ENCODE measurements at regions not wholly inside any gene's neighbourhood (a gene's known extent, or its start where the extent isn't known, plus 50 kb on each side); places are given as distances from the start of the nearest gene placed in this dataset.
A peak's percentile ranks its signal among the peaks of the same experiment; 100 is the strongest.

GRCh38 chr4:100826808-100827548 is 309.2 kb upstream of the EMCN start:
- Mint-ChIP-seq H3K36me3 (ENCODE audit: low read depth) (no peaks in the 10 kb centered on the region), H3K9me3 (peaks cover 14% of the 10 kb centered on the region), H3K27me3 (no peaks in the 10 kb centered on the region), H3K4me1 (peaks cover 21% of the 10 kb centered on the region), H3K27ac (no peak overlapping the region), H3K4me3 (no peak overlapping the region)
- POLR2A ChIA-PET: no interaction called here
- CTCF ChIA-PET: no interaction called here
- no peak for DNase-seq

- Mint-ChIP-seq H3K4me3 (no peak overlapping the region), H3K27ac (no peak overlapping the region), H3K27me3 (no peaks in the 10 kb centered on the region), H3K36me3 (ENCODE audit: low read depth) (no peaks in the 10 kb centered on the region), H3K9me3 (peaks cover 14% of the 10 kb centered on the region), H3K4me1 (peaks cover 24% of the 10 kb centered on the region)
- CTCF ChIA-PET: no interaction called here
- no peak for DNase-seq
- POLR2A ChIA-PET: no interaction called here
Observed at GRCh38 chr4:100826067-100826466, 308.2 kb upstream of the EMCN start.

DNA sequence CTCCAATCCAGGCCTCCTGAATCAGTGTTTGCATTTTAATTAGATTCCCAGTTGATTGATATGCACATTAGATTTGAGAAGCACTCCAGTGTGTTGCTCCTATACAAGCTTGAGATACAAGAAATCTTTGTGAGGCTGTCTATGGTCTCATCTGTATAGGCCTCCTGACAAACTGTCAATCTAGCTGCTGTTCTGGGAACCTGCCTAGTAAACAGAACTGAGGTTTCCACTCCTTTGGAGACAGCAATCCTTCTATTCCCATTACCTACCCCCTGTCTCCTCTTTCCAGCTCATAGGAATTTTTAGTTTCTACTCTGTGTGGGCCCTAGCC is 306.1 kb upstream of the EMCN start:
- POLR2A ChIA-PET: no interaction called here
- H3K36me3 Mint-ChIP-seq (ENCODE audit: low read depth): no peaks in the 10 kb centered on the region
- H3K9me3 Mint-ChIP-seq: peaks cover 9% of the 10 kb centered on the region
- CTCF ChIA-PET: no interaction called here
- no peak for DNase-seq
- no peaks in the 10 kb centered on the region for H3K27me3 Mint-ChIP-seq
- H3K4me1 Mint-ChIP-seq: peaks cover 30% of the 10 kb centered on the region
- H3K27ac Mint-ChIP-seq: no peak overlapping the region
- no peak overlapping the region for H3K4me3 Mint-ChIP-seq

DNA sequence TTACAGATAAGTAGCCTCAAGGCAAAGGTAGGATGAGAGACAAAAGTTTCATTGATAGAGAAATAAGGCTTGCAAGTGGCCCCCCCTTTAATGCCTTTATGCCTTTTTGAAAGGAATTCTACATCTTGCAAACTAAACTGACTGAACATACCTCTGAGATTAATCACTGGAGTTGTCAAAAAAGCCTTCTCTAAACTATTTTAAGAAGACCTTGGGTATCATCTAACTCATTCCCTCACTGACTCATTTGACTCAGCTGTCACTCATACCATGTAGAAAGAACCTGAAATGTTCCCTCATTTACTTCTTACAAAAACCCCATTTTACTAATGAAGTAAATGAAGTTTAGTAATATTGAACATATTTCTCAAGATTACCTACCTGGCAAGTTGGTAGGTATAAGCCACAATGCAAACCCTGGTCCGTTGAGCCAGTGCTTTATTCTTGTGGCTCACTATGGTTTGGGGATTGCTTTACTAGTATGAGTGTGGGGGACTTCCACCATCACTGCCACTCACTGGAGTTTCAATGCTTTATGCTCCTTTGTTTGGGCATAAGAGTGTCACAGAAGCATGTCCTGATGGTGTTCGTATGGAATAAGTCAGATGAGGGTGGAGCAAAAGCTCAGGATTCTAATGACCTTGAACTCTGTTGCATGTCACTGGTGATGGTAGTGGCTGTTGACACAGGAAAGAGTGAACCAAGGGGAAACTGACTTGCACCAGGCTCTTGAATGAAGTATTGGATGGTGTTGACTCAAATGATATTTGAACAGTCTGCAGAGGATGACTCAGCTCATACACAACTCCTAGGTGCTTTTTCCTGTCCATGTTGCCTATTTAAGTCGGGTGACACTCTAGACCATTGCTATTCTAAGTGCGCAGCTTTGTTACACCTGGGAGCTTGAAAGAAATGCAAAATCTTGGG is 305.5 kb upstream of the EMCN start:
- DNase-seq: peak; percentile 24
- Mint-ChIP-seq H3K9me3 (peaks cover 5% of the 10 kb centered on the region), H3K4me1 (peaks cover 30% of the 10 kb centered on the region), H3K36me3 (ENCODE audit: low read depth) (no peaks in the 10 kb centered on the region), H3K4me3 (no peak overlapping the region), H3K27me3 (no peaks in the 10 kb centered on the region), H3K27ac (peak overlapping the region; percentile 69)
- ChIA-PET POLR2A (no interaction called here), CTCF (no interaction called here)

DNA sequence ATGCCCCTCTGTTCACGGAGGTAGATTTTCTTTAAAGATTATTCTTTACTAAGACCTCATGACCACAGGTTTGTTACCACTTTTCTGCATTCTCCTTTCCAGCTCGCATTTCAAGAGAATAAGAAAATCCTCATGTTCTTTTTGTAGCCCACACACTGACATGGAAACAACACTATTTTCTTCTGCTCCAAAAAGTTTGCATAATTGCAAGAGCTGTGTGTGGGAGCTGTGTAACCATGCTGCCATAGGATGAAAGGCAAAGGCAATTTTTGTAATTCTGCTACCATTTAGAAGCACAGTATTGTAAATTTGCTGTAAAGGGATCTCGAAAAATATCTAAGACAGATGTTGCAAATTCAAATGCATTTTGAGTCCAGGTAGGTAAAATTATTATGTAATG is 302.4 kb upstream of the EMCN start:
- POLR2A ChIA-PET: no interaction called here
- no peak for DNase-seq
- H3K36me3 Mint-ChIP-seq (ENCODE audit: low read depth): no peaks in the 10 kb centered on the region
- H3K27ac Mint-ChIP-seq: no peak overlapping the region
- H3K4me3 Mint-ChIP-seq: no peak overlapping the region
- no peaks in the 10 kb centered on the region for H3K27me3 Mint-ChIP-seq
- H3K4me1 Mint-ChIP-seq: peaks cover 30% of the 10 kb centered on the region
- peaks cover 2% of the 10 kb centered on the region for H3K9me3 Mint-ChIP-seq
- CTCF ChIA-PET: no interaction called here

GRCh38 chr4:100819505-100819904 is 301.7 kb upstream of the EMCN start:
- Mint-ChIP-seq H3K36me3 (ENCODE audit: low read depth) (no peaks in the 10 kb centered on the region), H3K4me1 (peaks cover 27% of the 10 kb centered on the region), H3K4me3 (no peak overlapping the region), H3K27ac (no peak overlapping the region), H3K27me3 (no peaks in the 10 kb centered on the region), H3K9me3 (no peaks in the 10 kb centered on the region)
- POLR2A ChIA-PET: no interaction called here
- CTCF ChIA-PET: interaction anchor here (0.5 kb wide), 1 partner anchor 290 kb away, joined by 5 read pairs; no protein-coding TSS in a partner anchor
- DNase-seq: no peak

GRCh38 chr4:100816436-100817045 is 298.7 kb upstream of the EMCN start:
- Mint-ChIP-seq H3K36me3 (ENCODE audit: low read depth) (no peaks in the 10 kb centered on the region), H3K27me3 (no peaks in the 10 kb centered on the region), H3K9me3 (no peaks in the 10 kb centered on the region), H3K4me1 (peaks cover 8% of the 10 kb centered on the region), H3K4me3 (no peak overlapping the region), H3K27ac (no peak overlapping the region)
- POLR2A ChIA-PET: no interaction called here
- DNase-seq: no peak
- CTCF ChIA-PET: no interaction called here

- H3K4me1 Mint-ChIP-seq: no peaks in the 10 kb centered on the region
- H3K27me3 Mint-ChIP-seq: no peaks in the 10 kb centered on the region
- no peak overlapping the region for H3K27ac Mint-ChIP-seq
- H3K36me3 Mint-ChIP-seq (ENCODE audit: low read depth): no peaks in the 10 kb centered on the region
- H3K4me3 Mint-ChIP-seq: no peak overlapping the region
- CTCF ChIA-PET: no interaction called here
- POLR2A ChIA-PET: no interaction called here
- no peaks in the 10 kb centered on the region for H3K9me3 Mint-ChIP-seq
- DNase-seq: no peak
Observed at GRCh38 chr4:100811046-100811445, 293.2 kb upstream of the EMCN start.

DNA sequence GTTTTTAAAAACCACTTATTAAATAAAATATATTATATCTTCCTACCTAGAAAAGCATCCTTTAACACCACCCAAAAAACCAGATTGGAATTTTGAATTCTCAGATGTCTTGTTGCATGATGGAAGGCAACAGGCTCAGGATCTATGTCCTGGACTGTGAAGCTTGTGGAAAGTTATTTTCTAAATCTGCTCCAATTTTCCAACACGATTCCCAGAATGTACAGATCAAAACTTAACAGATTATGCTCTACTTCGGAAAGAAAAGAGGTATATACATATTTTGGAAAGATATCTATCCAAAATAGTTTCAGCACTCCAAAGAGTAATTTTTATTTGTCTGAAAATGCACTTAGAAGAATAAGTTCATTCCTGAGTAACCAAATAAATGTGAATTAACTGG is 291.7 kb upstream of the EMCN start:
- Mint-ChIP-seq H3K27ac (no peak overlapping the region), H3K9me3 (no peaks in the 10 kb centered on the region), H3K27me3 (no peaks in the 10 kb centered on the region), H3K4me1 (no peaks in the 10 kb centered on the region), H3K36me3 (ENCODE audit: low read depth) (no peaks in the 10 kb centered on the region), H3K4me3 (no peak overlapping the region)
- ChIA-PET POLR2A (no interaction called here), CTCF (no interaction called here)
- no peak for DNase-seq

DNA sequence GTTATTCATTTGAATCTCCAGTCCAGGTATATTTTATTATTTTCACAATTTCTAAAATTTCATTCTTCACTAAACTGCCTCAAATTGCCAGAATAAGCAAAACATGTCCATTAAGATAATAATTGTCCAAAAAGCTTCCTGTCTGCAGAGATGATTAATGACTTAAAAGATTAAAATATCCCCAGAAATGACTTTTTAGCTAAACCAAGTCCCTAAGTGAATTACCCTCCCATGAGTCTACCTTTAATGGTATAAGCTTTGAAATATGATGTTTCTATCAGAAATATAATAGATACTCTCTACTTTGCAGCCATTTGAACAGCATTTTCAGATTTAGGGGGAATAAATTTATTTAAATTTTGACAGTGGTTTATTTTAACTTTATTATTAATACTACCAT is 289.2 kb upstream of the EMCN start:
- no peaks in the 10 kb centered on the region for H3K36me3 Mint-ChIP-seq (ENCODE audit: low read depth)
- no peak for DNase-seq
- CTCF ChIA-PET: no interaction called here
- no peaks in the 10 kb centered on the region for H3K27me3 Mint-ChIP-seq
- H3K9me3 Mint-ChIP-seq: no peaks in the 10 kb centered on the region
- H3K4me1 Mint-ChIP-seq: no peaks in the 10 kb centered on the region
- no peak overlapping the region for H3K27ac Mint-ChIP-seq
- POLR2A ChIA-PET: no interaction called here
- H3K4me3 Mint-ChIP-seq: no peak overlapping the region

GRCh38 chr4:100805538-100805937 is 287.7 kb upstream of the EMCN start:
- no peaks in the 10 kb centered on the region for H3K36me3 Mint-ChIP-seq (ENCODE audit: low read depth)
- ChIA-PET POLR2A (no interaction called here), CTCF (no interaction called here)
- no peak overlapping the region for H3K27ac Mint-ChIP-seq
- no peak overlapping the region for H3K4me3 Mint-ChIP-seq
- no peaks in the 10 kb centered on the region for H3K9me3 Mint-ChIP-seq
- no peaks in the 10 kb centered on the region for H3K4me1 Mint-ChIP-seq
- no peaks in the 10 kb centered on the region for H3K27me3 Mint-ChIP-seq
- DNase-seq: no peak

- Mint-ChIP-seq H3K4me3 (no peak overlapping the region), H3K4me1 (no peaks in the 10 kb centered on the region), H3K9me3 (no peaks in the 10 kb centered on the region), H3K27ac (no peak overlapping the region), H3K27me3 (no peaks in the 10 kb centered on the region), H3K36me3 (ENCODE audit: low read depth) (no peaks in the 10 kb centered on the region)
- no peak for DNase-seq
- ChIA-PET POLR2A (no interaction called here), CTCF (no interaction called here)
Observed at GRCh38 chr4:100804576-100805360, 286.9 kb upstream of the EMCN start.

- CTCF ChIA-PET: no interaction called here
- Mint-ChIP-seq H3K4me1 (no peaks in the 10 kb centered on the region), H3K4me3 (no peak overlapping the region), H3K27ac (no peak overlapping the region), H3K9me3 (no peaks in the 10 kb centered on the region), H3K36me3 (ENCODE audit: low read depth) (no peaks in the 10 kb centered on the region), H3K27me3 (no peaks in the 10 kb centered on the region)
- DNase-seq: no peak
- POLR2A ChIA-PET: no interaction called here
Observed at GRCh38 chr4:100803751-100804150, 285.9 kb upstream of the EMCN start.

Data from activated CD4-positive, alpha-beta memory T cell treated with anti-CD3 and anti-CD28 coated beads, Interleukin-2, amount 10 ng/mL, durations not matched to agents 7 days and 5 days (primary cell).